IMR-90 (cell line): ENCODE measurements at regions not wholly inside any gene's neighbourhood (a gene's known extent, or its start where the extent isn't known, plus 50 kb on each side); places are given as distances from the start of the nearest gene placed in this dataset.

Source experiments
- ATAC-seq: fragments of 200-7000 bp; cut with Tn5 transposase; 2 replicates; pipeline ENCODE4 v1.9.1; 2020; ENCODE audit warnings: low read depth, mild to moderate bottlenecking, moderate library complexity
- BruUV-seq: library from RNA; stranded (reverse); fragments of 400-500 nt; replicated peaks from 2 replicates; lab custom pipeline; 2021; lab: Mats Ljungman, UMichigan
- CTCF ChIA-PET: fragments of 300-600 bp; formaldehyde crosslinking; extraction: SDS; loops from one replicate; lab custom pipeline; 2021; ENCODE audit warnings: antibody characterized with exemption; lab: Yijun Ruan, JAX
- POLR2A ChIA-PET: fragments of 300-600 bp; sonication (Branson Sonifier 250); formaldehyde crosslinking; loops from one replicate; lab custom pipeline; 2022; ENCODE audit warnings: antibody characterized with exemption; ENCODE audit not compliant: unreplicated experiment; lab: Charles Lee
- DNase-seq: peaks from one replicate; pipeline ENCODE4 v3.0.0; 2013
- H2AFZ ChIP-seq: replicated peaks from 2 replicates; pipeline ENCODE3; 2013; ENCODE audit warnings: low read length, mild to moderate bottlenecking; ENCODE audit not compliant: poor library complexity
- H2AK5ac ChIP-seq: 2 replicates; pipeline ENCODE4 v1.6.1; 2013; ENCODE audit warnings: low read depth, low read length, inconsistent platforms
- H2AK9ac ChIP-seq: replicated peaks from 2 replicates; pipeline ENCODE3; 2013; ENCODE audit warnings: mild to moderate bottlenecking, low read depth, low read length, moderate library complexity; ENCODE audit not compliant: poor library complexity
- H2BK120ac ChIP-seq: 2 replicates; pipeline ENCODE4 v1.6.1; 2013; ENCODE audit warnings: low read depth, low read length, inconsistent platforms
- H2BK15ac ChIP-seq: 3 replicates; pipeline ENCODE4 v1.6.1; 2013; ENCODE audit warnings: low read depth, low read length, inconsistent platforms
- H2BK20ac ChIP-seq: 2 replicates; pipeline ENCODE4 v1.6.1; 2013; ENCODE audit warnings: low read depth, mild to moderate bottlenecking, inconsistent platforms, low read length, moderate library complexity
- H2BK5ac ChIP-seq: 2 replicates; pipeline ENCODE4 v1.6.1; 2013; ENCODE audit warnings: mild to moderate bottlenecking, low read depth, low read length, inconsistent platforms; ENCODE audit not compliant: poor library complexity, severe bottlenecking
- H3K14ac ChIP-seq: replicated peaks from 2 replicates; pipeline ENCODE4 v1.6.1; 2013; ENCODE audit warnings: low read depth, low read length, inconsistent platforms
- H3K18ac ChIP-seq: 2 replicates; pipeline ENCODE4 v1.6.1; 2013; ENCODE audit warnings: low read depth, low read length, control low read depth
- H3K23ac ChIP-seq: 2 replicates; pipeline ENCODE4 v1.6.1; 2013; ENCODE audit warnings: low read depth, low read length, inconsistent platforms
- H3K27ac ChIP-seq: 2 replicates; pipeline ENCODE4 v1.5.1; 2013; ENCODE audit warnings: mild to moderate bottlenecking, control low read depth, low read length; ENCODE audit not compliant: insufficient read depth
- H3K27me3 ChIP-seq: 2 replicates; pipeline ENCODE4 v1.6.1; 2013; ENCODE audit warnings: low read length; ENCODE audit not compliant: control insufficient read depth, insufficient read depth
- H3K36me3 ChIP-seq: 2 replicates; pipeline ENCODE4 v1.6.1; 2013; ENCODE audit warnings: low read length, mixed read lengths; ENCODE audit not compliant: control insufficient read depth, insufficient read depth
- H3K4ac ChIP-seq: 2 replicates; pipeline ENCODE4 v1.6.1; 2013; ENCODE audit warnings: low read depth, low read length, inconsistent platforms
- H3K4me1 ChIP-seq: 2 replicates; pipeline ENCODE4 v1.6.1; 2013; ENCODE audit warnings: low read length, mixed read lengths; ENCODE audit not compliant: control insufficient read depth, insufficient read depth
- H3K4me2 ChIP-seq: 2 replicates; pipeline ENCODE4 v1.6.1; 2013; ENCODE audit warnings: low read depth, mild to moderate bottlenecking, control low read depth, low read length, moderate library complexity
- H3K4me3 ChIP-seq: 2 replicates; pipeline ENCODE4 v1.5.1; 2013; ENCODE audit warnings: low read depth, mild to moderate bottlenecking, control low read depth, low read length, moderate library complexity; ENCODE audit not compliant: insufficient read depth
- H3K56ac ChIP-seq: 2 replicates; pipeline ENCODE4 v1.6.1; 2013; ENCODE audit warnings: low read length, inconsistent platforms; ENCODE audit not compliant: insufficient read depth; ENCODE audit errors: extremely low read depth
- H3K79me1 ChIP-seq, 2 experiments: 2 replicates each; pipeline ENCODE4 v1.6.1; 2013; ENCODE audit warnings: low read length in 2 of 2, inconsistent platforms in 1 of 2, low read depth in 1 of 2
- H3K9ac ChIP-seq: 2 replicates; pipeline ENCODE4 v1.6.1; 2013; ENCODE audit warnings: low read depth, low read length, control low read depth
- H3K9me1 ChIP-seq: 2 replicates; pipeline ENCODE4 v1.6.1; 2013; ENCODE audit warnings: low read length, inconsistent platforms; ENCODE audit not compliant: insufficient read depth
- H3K9me3 ChIP-seq: 2 replicates; pipeline ENCODE4 v1.6.1; 2013; ENCODE audit warnings: low read length; ENCODE audit not compliant: control insufficient read depth, insufficient read depth
- H4K20me1 ChIP-seq: 2 replicates; pipeline ENCODE4 v1.6.1; 2013; ENCODE audit warnings: low read length, inconsistent platforms; ENCODE audit not compliant: insufficient read depth
- H4K5ac ChIP-seq: 2 replicates; pipeline ENCODE4 v1.6.1; 2013; ENCODE audit warnings: mild to moderate bottlenecking, low read depth, low read length, control low read depth
- H4K8ac ChIP-seq, 2 experiments: 2 replicates each; pipeline ENCODE4 v1.6.1; 2013; ENCODE audit warnings: low read depth in 2 of 2, low read length in 2 of 2, control low read depth in 1 of 2, inconsistent platforms in 1 of 2
- H4K91ac ChIP-seq: 2 replicates; pipeline ENCODE4 v1.6.1; 2013; ENCODE audit warnings: low read depth, low read length, inconsistent platforms; ENCODE audit not compliant: insufficient read depth
- BHLHE40 ChIP-seq: fragments of 150-350 bp; IDR thresholded peaks from 2 replicates; pipeline ENCODE4 v1.6.1; 2016; ENCODE audit warnings: mild to moderate bottlenecking, low read depth, low read length
- CEBPB ChIP-seq: IDR thresholded peaks from 2 replicates; pipeline ENCODE4 v1.6.1; 2012; ENCODE audit warnings: low read depth, low read length, improper control_type of control experiment
- CHD1 ChIP-seq: IDR thresholded peaks from 2 replicates; pipeline ENCODE4 v1.6.1; 2012; ENCODE audit warnings: low read depth, low read length, improper control_type of control experiment
- CTCF ChIP-seq: conservative IDR thresholded peaks from 2 replicates; pipeline ENCODE4 v1.5.1; 2012; ENCODE audit warnings: mild to moderate bottlenecking, low read depth, low read length, improper control_type of control experiment
- ELK1 ChIP-seq: fragments of 150-350 bp; IDR thresholded peaks from 2 replicates; pipeline ENCODE4 v1.6.1; 2016; ENCODE audit warnings: low read depth, mild to moderate bottlenecking, low read length, moderate library complexity, borderline replicate concordance
- FOS ChIP-seq: fragments of 150-350 bp; IDR thresholded peaks from 2 replicates; pipeline ENCODE4 v1.6.1; 2016; ENCODE audit warnings: low read depth, low read length
- MAZ ChIP-seq: IDR thresholded peaks from 2 replicates; pipeline ENCODE4 v1.6.1; 2012; ENCODE audit warnings: low read depth, mild to moderate bottlenecking, low read length, improper control_type of control experiment, moderate library complexity, borderline replicate concordance
- MXI1 ChIP-seq: IDR thresholded peaks from 2 replicates; pipeline ENCODE4 v1.6.1; 2012; ENCODE audit warnings: low read depth, mild to moderate bottlenecking, low read length, moderate library complexity, borderline replicate concordance
- NFE2L2 ChIP-seq: fragments of 150-350 bp; IDR thresholded peaks from 2 replicates; pipeline ENCODE4 v1.6.1; 2016; ENCODE audit warnings: low read depth, mild to moderate bottlenecking, low read length
- RCOR1 ChIP-seq: IDR thresholded peaks from 2 replicates; pipeline ENCODE4 v1.6.1; 2012; ENCODE audit warnings: mild to moderate bottlenecking, low read length, improper control_type of control experiment; ENCODE audit not compliant: insufficient replicate concordance
- RFX5 ChIP-seq: IDR thresholded peaks from 2 replicates; pipeline ENCODE4 v1.8.0; 2012; ENCODE audit warnings: low read depth, mild to moderate bottlenecking, low read length, moderate library complexity
- SMC3 ChIP-seq: fragments of 150-350 bp; IDR thresholded peaks from 2 replicates; pipeline ENCODE4 v1.6.1; 2016; ENCODE audit warnings: low read depth, mild to moderate bottlenecking, antibody characterized with exemption, low read length, moderate library complexity
- WGBS, 2 experiments: methylation state at CpG; one replicate each; pipeline versions ENCODE4 v1.1.5 to v1.1.7; 2013; ENCODE audit warnings: missing lambda C conversion rate in 2 of 2; ENCODE audit not compliant: insufficient read length in 1 of 2; ENCODE audit errors: extremely low coverage in 2 of 2; 5-methylcytosine and 5-hydroxymethylcytosine counted together
- dilution Hi-C: fragments of 300-500 bp; cut with HindIII; formaldehyde crosslinking; loops from one replicate; pipeline ENCODE4 v1.14.3; 2018; ENCODE audit warnings: low sequenced_read_pairs; ENCODE audit not compliant: unreplicated experiment
- in situ Hi-C: fragments of 300-500 bp; cut with MboI; formaldehyde crosslinking; loops from 3 replicates; pipeline ENCODE4 v1.14.3; 2019; ENCODE audit warnings: low sequenced_read_pairs, inconsistent platforms, mixed read lengths
- intact Hi-C: fragments of 100-400 bp; cut with micrococcal nuclease; formaldehyde crosslinking; loops from 2 replicates; pipeline ENCODE4 v1.10.0; 2022

GRCh38 chr6:88499845-88500699 is 333.9 kb upstream of the CNR1 start:
- WGBS, 2 experiments, result 40% methylated on average over 3 of the region's 7 CpGs; no CpG with 5 or more reads in 1 of the 2 experiments
- Histone ChIP-seq H4K20me1 (no peaks in the 10 kb centered on the region), H3K18ac (no peak overlapping the region), H2AK5ac (no peak overlapping the region), H2BK5ac (no peak overlapping the region), H4K8ac (no peak overlapping the region), H2BK20ac (no peak overlapping the region), H3K36me3 (no peaks in the 10 kb centered on the region), H2AFZ (no peak overlapping the region), H3K9me3 (no peaks in the 10 kb centered on the region), H4K91ac (no peak overlapping the region), H3K4me1 (no peaks in the 10 kb centered on the region), H3K4me3 (no peak overlapping the region), H2BK15ac (no peak overlapping the region), H3K14ac (no peak overlapping the region), H3K23ac (no peak overlapping the region), H4K5ac (no peak overlapping the region), H2BK120ac (no peak overlapping the region), H3K4me2 (no peak overlapping the region), H3K79me1 (no peaks in the 10 kb centered on the region), H3K4ac (no peak overlapping the region), H3K27ac (no peak overlapping the region), H3K27me3 (no peaks in the 10 kb centered on the region), H3K56ac (no peak overlapping the region), H2AK9ac (no peak overlapping the region), H3K9me1 (no peaks in the 10 kb centered on the region), H3K9ac (no peak overlapping the region)
- dilution Hi-C loops, result no loop called here
- DNase-seq (no peak), ATAC-seq (no peak)
- no TSS peak for BruUV-seq
- intact Hi-C loops, result loop anchor here (10.0 kb wide), 1 partner anchor 1105 kb away; no protein-coding TSS in a partner anchor
- POLR2A ChIA-PET, result no interaction called here
- CTCF ChIA-PET, result no interaction called here
- TF ChIP-seq RFX5 (no peak), CTCF (no peak), MAZ (no peak), FOS (no peak), NFE2L2 (no peak), SMC3 (no peak), MXI1 (no peak), CEBPB (no peak), BHLHE40 (no peak), RCOR1 (no peak), ELK1 (no peak), CHD1 (no peak)
- in situ Hi-C loops, result no loop called here
